ENCODE measurements at regions not wholly inside any gene's neighbourhood (a gene's known extent, or its start where the extent isn't known, plus 50 kb on each side); places are given as distances from the start of the nearest gene placed in this dataset.

DNA sequence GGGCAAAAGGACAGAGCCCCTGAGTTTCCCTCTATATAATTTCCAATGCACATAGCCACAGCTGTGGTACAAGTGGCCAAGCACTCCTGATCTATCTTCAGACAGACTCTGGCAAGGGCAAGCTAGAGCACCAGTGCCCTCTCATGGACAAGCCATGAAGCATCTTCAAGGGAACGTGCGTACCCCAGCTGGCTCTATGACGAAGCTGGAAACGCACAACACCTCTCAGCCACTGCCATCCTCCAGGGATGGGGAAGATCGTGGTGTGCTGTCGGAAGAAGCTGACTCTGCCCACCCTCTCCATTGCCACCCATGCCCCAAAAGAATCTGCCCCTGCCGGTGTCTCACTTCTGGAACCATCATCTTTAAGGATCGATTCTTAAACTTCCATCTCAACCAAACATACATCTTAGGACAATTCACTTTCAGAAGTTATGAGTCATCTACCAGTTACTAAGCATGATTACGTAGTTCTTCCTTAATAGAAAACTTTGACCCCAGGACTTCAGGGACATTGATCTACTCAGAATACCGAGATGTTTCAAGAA is 482.9 kb downstream of the AGTPBP1 start:
- Histone ChIP-seq H3K36me3 (ENCODE audit: control insufficient read depth, insufficient read depth, low read length) (no peaks in the 10 kb centered on the region), H3K4ac (ENCODE audit: low read depth, low read length) (no peak overlapping the region), H3K79me2 (ENCODE audit: control insufficient read depth, insufficient read depth, low read length) (no peaks in the 10 kb centered on the region), H2AK5ac (ENCODE audit: low read length) (no peak overlapping the region), H2BK15ac (replicated peaks; ENCODE audit: low read depth) (no peak overlapping the region), H3K27ac (ENCODE audit: low read depth, low read length) (no peak overlapping the region), H3K4me1 (ENCODE audit: control insufficient read depth, low read depth, low read length) (peaks cover 3% of the 10 kb centered on the region), H3K4me2 (ENCODE audit: low read length) (no peak overlapping the region), H2BK120ac (ENCODE audit: low read depth, low read length) (no peak overlapping the region), H3K9ac (ENCODE audit: low read length) (no peak overlapping the region), H3K56ac (ENCODE audit: low read length) (no peak overlapping the region), H3K27me3 (ENCODE audit: insufficient read depth, low read length, poor library complexity) (no peaks in the 10 kb centered on the region), H3K18ac (ENCODE audit: low read length) (no peak overlapping the region), H2BK5ac (ENCODE audit: low read length) (no peak overlapping the region), H4K5ac (ENCODE audit: low read length) (no peak overlapping the region), H3K23ac (ENCODE audit: low read length) (no peak overlapping the region), H3K4me3 (ENCODE audit: low read length) (no peak overlapping the region), H4K8ac (ENCODE audit: low read depth, low read length) (no peak overlapping the region), H3K79me1 (ENCODE audit: low read length) (no peaks in the 10 kb centered on the region)
- DNase-seq: peak; percentile 87
- WGBS (ENCODE audit: extremely low coverage, insufficient coverage, low lambda C conversion rate): no CpG with 5 or more reads among the region's 10 CpGs

- H3K23ac ChIP-seq (ENCODE audit: low read length): no peak overlapping the region
- H2BK5ac ChIP-seq (ENCODE audit: low read length): no peak overlapping the region
- no peaks in the 10 kb centered on the region for H3K79me1 ChIP-seq (ENCODE audit: low read length)
- no peak overlapping the region for H3K27ac ChIP-seq (ENCODE audit: low read depth, low read length)
- peak overlapping the region; percentile 45 for H2AK5ac ChIP-seq (ENCODE audit: low read length)
- H2BK120ac ChIP-seq (ENCODE audit: low read depth, low read length): no peak overlapping the region
- H3K79me2 ChIP-seq (ENCODE audit: control insufficient read depth, insufficient read depth, low read length): no peaks in the 10 kb centered on the region
- H3K4me2 ChIP-seq (ENCODE audit: low read length): no peak overlapping the region
- no peak overlapping the region for H4K5ac ChIP-seq (ENCODE audit: low read length)
- no peak overlapping the region for H2BK15ac ChIP-seq (replicated peaks; ENCODE audit: low read depth)
- H3K27me3 ChIP-seq (ENCODE audit: insufficient read depth, low read length, poor library complexity): no peaks in the 10 kb centered on the region
- H3K9ac ChIP-seq (ENCODE audit: low read length): no peak overlapping the region
- WGBS (ENCODE audit: extremely low coverage, insufficient coverage, low lambda C conversion rate): no CpG with 5 or more reads among the region's 7 CpGs
- no peak overlapping the region for H4K8ac ChIP-seq (ENCODE audit: low read depth, low read length)
- H3K18ac ChIP-seq (ENCODE audit: low read length): no peak overlapping the region
- no peak overlapping the region for H3K4me3 ChIP-seq (ENCODE audit: low read length)
- DNase-seq: no peak
- no peak overlapping the region for H3K4ac ChIP-seq (ENCODE audit: low read depth, low read length)
- no peaks in the 10 kb centered on the region for H3K36me3 ChIP-seq (ENCODE audit: control insufficient read depth, insufficient read depth, low read length)
- peaks cover 3% of the 10 kb centered on the region for H3K4me1 ChIP-seq (ENCODE audit: control insufficient read depth, low read depth, low read length)
- no peak overlapping the region for H3K56ac ChIP-seq (ENCODE audit: low read length)
Measured at GRCh38 chr9:85258236-85258635, 483.5 kb downstream of the AGTPBP1 start.

DNA sequence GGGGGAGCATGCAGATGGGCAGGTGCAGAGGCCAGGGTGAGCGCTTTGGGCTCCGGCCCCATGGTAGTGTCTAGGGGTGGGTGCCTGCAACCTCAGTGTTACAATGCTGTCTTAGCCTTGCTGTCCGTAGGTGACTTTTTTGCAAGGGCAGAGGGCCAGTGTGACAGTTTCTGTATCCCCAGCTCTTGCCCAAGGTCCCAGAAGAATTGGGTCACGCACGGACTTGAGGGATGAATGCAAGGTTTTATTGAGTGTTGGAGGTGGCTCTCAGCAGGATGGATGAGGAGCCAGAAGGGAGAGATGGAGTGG is 492.5 kb downstream of the AGTPBP1 start:
- Histone ChIP-seq H3K56ac (ENCODE audit: low read length) (no peak overlapping the region), H2BK15ac (replicated peaks; ENCODE audit: low read depth) (no peak overlapping the region), H4K5ac (ENCODE audit: low read length) (no peak overlapping the region), H3K9ac (ENCODE audit: low read length) (no peak overlapping the region), H3K4ac (ENCODE audit: low read depth, low read length) (no peak overlapping the region), H3K36me3 (ENCODE audit: control insufficient read depth, insufficient read depth, low read length) (no peaks in the 10 kb centered on the region), H3K27ac (ENCODE audit: low read depth, low read length) (peak overlapping the region; percentile 16), H3K23ac (ENCODE audit: low read length) (no peak overlapping the region), H3K4me1 (ENCODE audit: control insufficient read depth, low read depth, low read length) (no peaks in the 10 kb centered on the region), H3K79me2 (ENCODE audit: control insufficient read depth, insufficient read depth, low read length) (no peaks in the 10 kb centered on the region), H3K18ac (ENCODE audit: low read length) (no peak overlapping the region), H3K79me1 (ENCODE audit: low read length) (no peaks in the 10 kb centered on the region), H2BK5ac (ENCODE audit: low read length) (no peak overlapping the region), H3K27me3 (ENCODE audit: insufficient read depth, low read length, poor library complexity) (no peaks in the 10 kb centered on the region), H3K4me2 (ENCODE audit: low read length) (no peak overlapping the region), H3K4me3 (ENCODE audit: low read length) (no peak overlapping the region), H2AK5ac (ENCODE audit: low read length) (no peak overlapping the region), H2BK120ac (ENCODE audit: low read depth, low read length) (no peak overlapping the region), H4K8ac (ENCODE audit: low read depth, low read length) (no peak overlapping the region)
- no CpG with 5 or more reads among the region's 5 CpGs for whole genome bisulfite sequencing (ENCODE audit: extremely low coverage, insufficient coverage, low lambda C conversion rate)
- no peak for DNase-seq

GRCh38 chr9:85248514-85249312 is 493.0 kb downstream of the AGTPBP1 start:
- H3K79me1 ChIP-seq (ENCODE audit: low read length): no peaks in the 10 kb centered on the region
- WGBS (ENCODE audit: extremely low coverage, insufficient coverage, low lambda C conversion rate): no CpG with 5 or more reads among the region's 2 CpGs

GRCh38 chr9:85246541-85246940 is 495.2 kb downstream of the AGTPBP1 start:
- no peak overlapping the region for H4K8ac ChIP-seq (ENCODE audit: low read depth, low read length)
- no peaks in the 10 kb centered on the region for H3K79me2 ChIP-seq (ENCODE audit: control insufficient read depth, insufficient read depth, low read length)
- H3K9ac ChIP-seq (ENCODE audit: low read length): no peak overlapping the region
- H3K4ac ChIP-seq (ENCODE audit: low read depth, low read length): no peak overlapping the region
- no peaks in the 10 kb centered on the region for H3K27me3 ChIP-seq (ENCODE audit: insufficient read depth, low read length, poor library complexity)
- no peaks in the 10 kb centered on the region for H3K79me1 ChIP-seq (ENCODE audit: low read length)
- no peak overlapping the region for H2BK15ac ChIP-seq (replicated peaks; ENCODE audit: low read depth)
- H4K5ac ChIP-seq (ENCODE audit: low read length): no peak overlapping the region
- no peak overlapping the region for H3K23ac ChIP-seq (ENCODE audit: low read length)
- H2BK120ac ChIP-seq (ENCODE audit: low read depth, low read length): no peak overlapping the region
- DNase-seq: no peak
- H3K4me1 ChIP-seq (ENCODE audit: control insufficient read depth, low read depth, low read length): no peaks in the 10 kb centered on the region
- H2BK5ac ChIP-seq (ENCODE audit: low read length): no peak overlapping the region
- no peak overlapping the region for H2AK5ac ChIP-seq (ENCODE audit: low read length)
- no peak overlapping the region for H3K27ac ChIP-seq (ENCODE audit: low read depth, low read length)
- no peaks in the 10 kb centered on the region for H3K36me3 ChIP-seq (ENCODE audit: control insufficient read depth, insufficient read depth, low read length)
- no peak overlapping the region for H3K4me3 ChIP-seq (ENCODE audit: low read length)
- no CpG with 5 or more reads among the region's 7 CpGs for WGBS (ENCODE audit: extremely low coverage, insufficient coverage, low lambda C conversion rate)
- no peak overlapping the region for H3K18ac ChIP-seq (ENCODE audit: low read length)
- no peak overlapping the region for H3K4me2 ChIP-seq (ENCODE audit: low read length)
- H3K56ac ChIP-seq (ENCODE audit: low read length): no peak overlapping the region

More at GRCh38 chr9:85248514-85249312, 493.0 kb downstream of the AGTPBP1 start:
- H3K4ac ChIP-seq (ENCODE audit: low read depth, low read length): no peak overlapping the region
- peak overlapping the region; percentile 16 for H3K27ac ChIP-seq (ENCODE audit: low read depth, low read length)
- no peak overlapping the region for H3K18ac ChIP-seq (ENCODE audit: low read length)
- H2BK15ac ChIP-seq (replicated peaks; ENCODE audit: low read depth): no peak overlapping the region
- H4K8ac ChIP-seq (ENCODE audit: low read depth, low read length): no peak overlapping the region
- no peaks in the 10 kb centered on the region for H3K36me3 ChIP-seq (ENCODE audit: control insufficient read depth, insufficient read depth, low read length)
- no peaks in the 10 kb centered on the region for H3K4me1 ChIP-seq (ENCODE audit: control insufficient read depth, low read depth, low read length)
- H4K5ac ChIP-seq (ENCODE audit: low read length): no peak overlapping the region
- H2BK120ac ChIP-seq (ENCODE audit: low read depth, low read length): no peak overlapping the region
- DNase-seq: peak; percentile 89
- no peaks in the 10 kb centered on the region for H3K79me2 ChIP-seq (ENCODE audit: control insufficient read depth, insufficient read depth, low read length)
- H2AK5ac ChIP-seq (ENCODE audit: low read length): no peak overlapping the region
- H3K23ac ChIP-seq (ENCODE audit: low read length): no peak overlapping the region
- H3K9ac ChIP-seq (ENCODE audit: low read length): no peak overlapping the region
- no peaks in the 10 kb centered on the region for H3K27me3 ChIP-seq (ENCODE audit: insufficient read depth, low read length, poor library complexity)
- no peak overlapping the region for H2BK5ac ChIP-seq (ENCODE audit: low read length)
- H3K4me2 ChIP-seq (ENCODE audit: low read length): no peak overlapping the region
- H3K4me3 ChIP-seq (ENCODE audit: low read length): no peak overlapping the region
- no peak overlapping the region for H3K56ac ChIP-seq (ENCODE audit: low read length)

DNA sequence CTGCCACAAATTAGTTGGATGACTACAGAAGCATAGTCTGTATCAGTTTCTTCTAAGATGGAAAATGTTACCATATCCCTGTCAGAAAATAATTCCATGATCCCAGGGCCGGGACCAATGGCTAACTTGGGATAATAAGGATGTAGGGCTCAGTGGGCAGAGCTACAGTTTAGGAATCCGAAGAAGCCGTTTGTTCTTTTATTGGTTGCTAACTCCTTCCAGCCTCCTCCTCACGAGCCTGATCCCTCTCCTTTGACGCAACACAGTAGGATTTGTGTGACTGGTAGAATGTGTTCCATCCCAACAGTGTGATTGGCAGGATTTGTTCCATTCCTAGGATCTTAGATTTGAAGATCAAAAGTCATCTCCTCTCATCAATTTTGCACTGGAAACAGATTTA is 496.9 kb downstream of the AGTPBP1 start:
- no peak overlapping the region for H4K5ac ChIP-seq (ENCODE audit: low read length)
- no peak overlapping the region for H3K18ac ChIP-seq (ENCODE audit: low read length)
- no peaks in the 10 kb centered on the region for H3K79me2 ChIP-seq (ENCODE audit: control insufficient read depth, insufficient read depth, low read length)
- no peak overlapping the region for H3K23ac ChIP-seq (ENCODE audit: low read length)
- no peak for DNase-seq
- WGBS (ENCODE audit: extremely low coverage, insufficient coverage, low lambda C conversion rate): no CpG with 5 or more reads among the region's 5 CpGs
- H4K8ac ChIP-seq (ENCODE audit: low read depth, low read length): no peak overlapping the region
- no peaks in the 10 kb centered on the region for H3K79me1 ChIP-seq (ENCODE audit: low read length)
- no peak overlapping the region for H3K4me2 ChIP-seq (ENCODE audit: low read length)
- H3K4ac ChIP-seq (ENCODE audit: low read depth, low read length): no peak overlapping the region
- no peaks in the 10 kb centered on the region for H3K36me3 ChIP-seq (ENCODE audit: control insufficient read depth, insufficient read depth, low read length)
- no peaks in the 10 kb centered on the region for H3K27me3 ChIP-seq (ENCODE audit: insufficient read depth, low read length, poor library complexity)
- no peak overlapping the region for H3K56ac ChIP-seq (ENCODE audit: low read length)
- H2BK15ac ChIP-seq (replicated peaks; ENCODE audit: low read depth): no peak overlapping the region
- no peak overlapping the region for H2BK120ac ChIP-seq (ENCODE audit: low read depth, low read length)
- H2BK5ac ChIP-seq (ENCODE audit: low read length): no peak overlapping the region
- no peak overlapping the region for H3K4me3 ChIP-seq (ENCODE audit: low read length)
- no peak overlapping the region for H3K9ac ChIP-seq (ENCODE audit: low read length)
- no peak overlapping the region for H3K27ac ChIP-seq (ENCODE audit: low read depth, low read length)
- no peak overlapping the region for H2AK5ac ChIP-seq (ENCODE audit: low read length)
- no peaks in the 10 kb centered on the region for H3K4me1 ChIP-seq (ENCODE audit: control insufficient read depth, low read depth, low read length)
